Smooth muscle cell (in vitro differentiated cells): ENCODE measurements at regions not wholly inside any gene's neighbourhood (a gene's known extent, or its start where the extent isn't known, plus 50 kb on each side); places are given as distances from the start of the nearest gene placed in this dataset.

Experiments used
- DNase-seq: peaks from one replicate; lab custom pipeline; 2025; ENCODE audit not compliant: unreplicated experiment; lab: John Stamatoyannopoulos, UW
- H2AFZ ChIP-seq: fragments of 200-600 bp; sonication (generic); 2 replicates; pipeline ENCODE4 v1.6.0; 2016; ENCODE audit warnings: antibody characterized with exemption, low read depth, mild to moderate bottlenecking
- H3F3A ChIP-seq: fragments of 200-600 bp; sonication (generic); 2 replicates; pipeline ENCODE4 v1.6.0; 2017; ENCODE audit warnings: antibody characterized with exemption, low read depth
- H3K27ac ChIP-seq: fragments of 200-600 bp; sonication (generic); 2 replicates; pipeline ENCODE4 v1.5.1; 2016; ENCODE audit warnings: low read depth, mild to moderate bottlenecking
- H3K27me3 ChIP-seq: fragments of 200-600 bp; sonication (generic); 2 replicates; pipeline ENCODE4 v1.6.1; 2016; ENCODE audit warnings: low read depth, mild to moderate bottlenecking
- H3K36me3 ChIP-seq: fragments of 200-600 bp; sonication (generic); 2 replicates; pipeline ENCODE4 v1.5.1; 2016; ENCODE audit warnings: low read depth
- H3K4me1 ChIP-seq: fragments of 200-600 bp; sonication (generic); 2 replicates; pipeline ENCODE4 v1.5.1; 2016; ENCODE audit warnings: low read depth
- H3K4me2 ChIP-seq: fragments of 200-600 bp; sonication (generic); 2 replicates; pipeline ENCODE4 v1.6.0; 2016; ENCODE audit warnings: mild to moderate bottlenecking
- H3K4me3 ChIP-seq: fragments of 200-600 bp; sonication (generic); 2 replicates; pipeline ENCODE4 v1.5.1; 2016; ENCODE audit warnings: mild to moderate bottlenecking
- H3K79me2 ChIP-seq: fragments of 200-600 bp; sonication (generic); 2 replicates; pipeline ENCODE4 v1.6.0; 2016; ENCODE audit warnings: low read depth, mild to moderate bottlenecking
- H3K9ac ChIP-seq: fragments of 200-600 bp; sonication (generic); 2 replicates; pipeline ENCODE4 v1.6.0; 2016; ENCODE audit warnings: low read depth
- H3K9me3 ChIP-seq: fragments of 200-600 bp; sonication (generic); replicated peaks from 2 replicates; pipeline ENCODE4 v1.5.1; 2016; ENCODE audit warnings: low read depth
- H4K20me1 ChIP-seq: fragments of 200-600 bp; sonication (generic); 2 replicates; pipeline ENCODE4 v1.6.0; 2016; ENCODE audit warnings: low read depth
- WGBS: methylation state at CpG from one replicate; pipeline ENCODE4 v1.1.7; 2016; ENCODE audit warnings: low lambda C conversion rate; 5-methylcytosine and 5-hydroxymethylcytosine counted together
- TF ChIP-seq, protein P1 (sequence below): fragments of 200-600 bp; sonication (generic); IDR thresholded peaks from 2 replicates; pipeline ENCODE4 v1.5.1; 2017; ENCODE audit warnings: borderline replicate concordance, mild to moderate bottlenecking, antibody characterized with exemption; ENCODE audit not compliant: insufficient read depth, poor library complexity, severe bottlenecking

DNA sequence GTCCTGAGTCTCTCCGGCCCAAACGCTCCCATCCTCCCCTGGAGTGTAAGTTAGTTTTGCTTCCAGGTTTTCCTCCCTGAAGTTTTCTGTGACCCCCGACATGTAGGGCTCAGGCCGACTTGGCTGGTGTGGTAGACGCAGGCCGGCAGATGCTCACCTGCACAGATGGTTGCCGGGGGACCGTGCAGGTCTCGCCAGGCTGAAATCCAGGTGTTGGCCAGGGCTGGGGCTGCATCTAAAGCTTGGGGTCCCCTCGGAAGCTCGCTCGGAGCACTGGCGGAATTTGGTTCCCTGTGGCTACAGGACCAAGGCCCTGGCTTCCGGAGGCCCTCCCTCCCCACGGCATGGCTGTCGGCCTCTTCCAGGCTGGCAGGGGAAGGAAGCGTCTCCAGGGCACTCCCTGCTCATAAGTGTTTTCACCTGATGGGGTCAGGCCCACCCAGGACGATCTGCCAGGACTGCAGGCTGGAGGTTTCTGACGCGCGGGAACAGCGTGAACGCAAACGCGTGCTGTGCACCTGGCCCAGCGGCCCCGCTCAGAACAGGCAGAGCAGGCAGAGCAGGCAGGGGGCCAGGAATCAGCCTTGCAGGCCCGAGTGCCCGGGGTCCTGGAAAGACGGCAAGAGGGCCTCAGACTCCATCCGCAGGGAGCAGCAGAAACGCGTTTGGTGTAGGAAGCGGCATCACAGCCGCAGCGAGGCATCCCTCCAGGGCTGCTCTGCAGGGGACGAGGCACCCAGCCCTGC is 258.2 kb downstream of the BRD1 start:
- no peak overlapping the region for H3K4me2 ChIP-seq
- H3K4me1 ChIP-seq, result no peaks in the 10 kb centered on the region
- no peaks in the 10 kb centered on the region for H3K79me2 ChIP-seq
- no peak overlapping the region for H3K27ac ChIP-seq
- no peaks in the 10 kb centered on the region for H3K9me3 ChIP-seq
- 85% methylated on average over 37 of the region's 37 CpGs for WGBS
- H4K20me1 ChIP-seq, result no peaks in the 10 kb centered on the region
- DNase-seq, result no peak
- H3K27me3 ChIP-seq, result no peaks in the 10 kb centered on the region
- H3K4me3 ChIP-seq, result no peak overlapping the region
- H2AFZ ChIP-seq, result no peak overlapping the region
- no peak overlapping the region for H3K9ac ChIP-seq
- TF ChIP-seq, protein P1, sequence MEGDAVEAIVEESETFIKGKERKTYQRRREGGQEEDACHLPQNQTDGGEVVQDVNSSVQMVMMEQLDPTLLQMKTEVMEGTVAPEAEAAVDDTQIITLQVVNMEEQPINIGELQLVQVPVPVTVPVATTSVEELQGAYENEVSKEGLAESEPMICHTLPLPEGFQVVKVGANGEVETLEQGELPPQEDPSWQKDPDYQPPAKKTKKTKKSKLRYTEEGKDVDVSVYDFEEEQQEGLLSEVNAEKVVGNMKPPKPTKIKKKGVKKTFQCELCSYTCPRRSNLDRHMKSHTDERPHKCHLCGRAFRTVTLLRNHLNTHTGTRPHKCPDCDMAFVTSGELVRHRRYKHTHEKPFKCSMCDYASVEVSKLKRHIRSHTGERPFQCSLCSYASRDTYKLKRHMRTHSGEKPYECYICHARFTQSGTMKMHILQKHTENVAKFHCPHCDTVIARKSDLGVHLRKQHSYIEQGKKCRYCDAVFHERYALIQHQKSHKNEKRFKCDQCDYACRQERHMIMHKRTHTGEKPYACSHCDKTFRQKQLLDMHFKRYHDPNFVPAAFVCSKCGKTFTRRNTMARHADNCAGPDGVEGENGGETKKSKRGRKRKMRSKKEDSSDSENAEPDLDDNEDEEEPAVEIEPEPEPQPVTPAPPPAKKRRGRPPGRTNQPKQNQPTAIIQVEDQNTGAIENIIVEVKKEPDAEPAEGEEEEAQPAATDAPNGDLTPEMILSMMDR, result no peak
- H3F3A ChIP-seq, result no peaks in the 10 kb centered on the region
- H3K36me3 ChIP-seq, result no peaks in the 10 kb centered on the region

DNA sequence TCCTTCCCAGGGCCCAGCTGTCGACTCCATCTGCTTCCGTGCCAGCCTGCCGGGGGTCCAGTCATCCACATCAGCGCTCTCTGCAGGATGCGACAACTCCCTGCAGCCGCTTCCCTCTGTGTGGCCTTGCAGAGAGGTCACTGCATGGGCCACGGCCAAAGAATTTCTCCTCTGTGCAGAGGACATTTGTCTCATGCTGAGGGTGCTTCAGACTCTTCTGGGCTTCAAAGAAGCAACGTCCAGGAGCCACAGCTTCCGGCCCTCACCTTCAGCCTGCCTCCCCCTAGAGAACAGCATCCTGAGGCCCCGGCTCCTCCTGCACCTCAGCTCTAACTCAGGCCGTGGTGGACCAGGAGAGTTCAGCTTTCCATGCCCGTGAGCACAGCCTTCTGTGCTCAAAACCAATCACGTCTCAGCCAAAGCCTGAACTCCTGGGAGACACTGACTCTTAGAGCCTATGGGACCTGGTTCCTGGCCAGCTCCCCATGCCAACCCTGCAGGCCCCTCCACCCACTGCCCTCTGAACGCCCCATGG is 258.9 kb downstream of the BRD1 start:
- TF ChIP-seq, protein P1, result no peak
- Histone ChIP-seq H2AFZ (no peak overlapping the region), H3K9me3 (no peaks in the 10 kb centered on the region), H3K4me3 (no peak overlapping the region), H3F3A (no peaks in the 10 kb centered on the region), H3K4me2 (no peak overlapping the region), H3K79me2 (no peaks in the 10 kb centered on the region), H3K9ac (no peak overlapping the region), H3K27ac (no peak overlapping the region), H3K27me3 (no peaks in the 10 kb centered on the region), H3K4me1 (no peaks in the 10 kb centered on the region), H3K36me3 (no peaks in the 10 kb centered on the region), H4K20me1 (no peaks in the 10 kb centered on the region)
- DNase-seq, result no peak
- WGBS, result 80% methylated on average over 14 of the region's 14 CpGs

GRCh38 chr22:49567899-49568750 is 259.5 kb downstream of the BRD1 start:
- Histone ChIP-seq H3K27ac (no peak overlapping the region), H4K20me1 (no peaks in the 10 kb centered on the region), H3F3A (no peaks in the 10 kb centered on the region), H3K79me2 (no peaks in the 10 kb centered on the region), H3K4me3 (no peak overlapping the region), H2AFZ (no peak overlapping the region), H3K9me3 (no peaks in the 10 kb centered on the region), H3K36me3 (no peaks in the 10 kb centered on the region), H3K4me1 (no peaks in the 10 kb centered on the region), H3K27me3 (no peaks in the 10 kb centered on the region), H3K4me2 (no peak overlapping the region), H3K9ac (no peak overlapping the region)
- DNase-seq, result no peak
- TF ChIP-seq, protein P1, result no peak
- 80% methylated on average over 25 of the region's 25 CpGs for WGBS
